ENCODE measurements at regions not wholly inside any gene's neighbourhood (a gene's known extent, or its start where the extent isn't known, plus 50 kb on each side); places are given as distances from the start of the nearest gene placed in this dataset.

DNA sequence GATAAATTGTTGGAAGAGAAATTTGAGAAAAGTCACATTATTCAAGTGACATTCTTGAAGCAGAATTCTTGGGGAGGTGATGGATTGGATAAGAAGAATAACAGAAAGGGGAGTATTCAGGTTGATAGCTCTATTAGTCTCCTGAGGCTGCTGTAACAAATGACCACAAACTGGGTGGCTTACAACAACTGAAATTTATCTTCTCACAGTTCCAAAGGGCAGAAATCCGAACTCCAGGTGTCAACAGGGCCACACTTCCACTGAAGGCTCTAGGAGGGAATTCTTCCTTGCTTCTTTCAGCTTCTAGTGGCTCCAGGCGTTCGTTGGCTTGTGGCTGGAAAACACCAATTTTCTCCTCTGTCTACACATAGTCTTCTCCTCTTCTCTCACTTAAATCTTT lies 99.8 kb downstream of the TES start:
- DNase-seq = no peak

- no peak for DNase-seq
Measured at GRCh38 chr7:116311259-116311658, 100.9 kb downstream of the TES start.

GRCh38 chr7:116311816-116312471 lies 101.6 kb downstream of the TES start:
- DNase-seq = no peak

- DNase-seq = no peak
Measured at GRCh38 chr7:116315293-116315692, 105.0 kb downstream of the TES start.

GRCh38 chr7:116315803-116316202 lies 105.5 kb downstream of the TES start:
- DNase-seq = no peak

- DNase-seq = no peak
Measured at GRCh38 chr7:116316838-116317628, 106.7 kb downstream of the TES start.

DNA sequence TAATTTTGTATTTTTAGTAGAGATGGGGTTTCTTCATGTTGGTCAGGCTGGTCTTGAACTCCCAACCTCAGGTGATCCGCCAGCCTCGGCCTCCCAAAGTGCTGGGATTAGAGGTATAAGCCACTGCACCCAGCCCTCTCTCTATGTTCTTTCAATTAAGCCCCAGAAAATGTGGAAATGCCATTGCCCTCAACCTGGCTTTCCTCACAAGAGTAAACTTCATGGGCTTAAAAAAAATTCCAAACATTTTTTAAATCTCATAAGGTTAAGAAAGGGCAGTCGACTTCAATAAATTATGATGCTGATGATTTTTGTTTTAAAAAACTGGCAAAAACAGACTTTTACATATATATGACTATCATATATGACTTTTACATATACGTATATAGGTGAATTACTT lies 107.6 kb downstream of the TES start:
- no peak for DNase-seq

GRCh38 chr7:116322541-116322940 lies 112.2 kb downstream of the TES start:
- no peak for DNase-seq

DNA sequence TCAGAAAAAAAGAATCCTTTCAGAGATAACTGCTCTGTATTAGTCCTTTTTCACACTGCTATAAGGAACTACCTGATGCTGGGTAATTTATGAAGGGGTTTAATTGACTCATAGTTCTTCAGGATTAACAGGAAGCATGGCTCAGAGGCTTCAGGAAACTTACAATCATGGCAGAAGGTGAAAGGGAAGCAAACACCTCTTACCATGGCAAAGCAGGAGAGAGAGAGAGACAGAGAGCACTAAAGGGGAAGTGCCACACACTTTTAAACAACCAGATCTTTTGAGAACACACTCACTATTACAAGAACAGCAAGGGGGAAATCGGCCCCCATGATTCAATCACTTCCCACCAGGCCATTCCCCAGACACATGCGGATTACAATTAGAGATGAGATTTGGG lies 114.2 kb downstream of the TES start:
- no peak for DNase-seq

- DNase-seq = no peak
Measured at GRCh38 chr7:116325517-116325916, 115.2 kb downstream of the TES start.

GRCh38 chr7:116327135-116327534 lies 116.8 kb downstream of the TES start:
- DNase-seq = no peak

- DNase-seq = no peak
Measured at GRCh38 chr7:116327752-116328151, 117.4 kb downstream of the TES start.

- no peak for DNase-seq
Measured at GRCh38 chr7:116328161-116328560, 117.8 kb downstream of the TES start.

- peak; percentile 33 for DNase-seq
Measured at GRCh38 chr7:116329686-116330503, 119.6 kb downstream of the TES start.

- no peak for DNase-seq
Measured at GRCh38 chr7:116331020-116331419, 120.7 kb downstream of the TES start.

- no peak for DNase-seq
Measured at GRCh38 chr7:116332766-116333165, 122.4 kb downstream of the TES start.

- DNase-seq = no peak
Measured at GRCh38 chr7:116334555-116334954, 124.2 kb downstream of the TES start.

DNA sequence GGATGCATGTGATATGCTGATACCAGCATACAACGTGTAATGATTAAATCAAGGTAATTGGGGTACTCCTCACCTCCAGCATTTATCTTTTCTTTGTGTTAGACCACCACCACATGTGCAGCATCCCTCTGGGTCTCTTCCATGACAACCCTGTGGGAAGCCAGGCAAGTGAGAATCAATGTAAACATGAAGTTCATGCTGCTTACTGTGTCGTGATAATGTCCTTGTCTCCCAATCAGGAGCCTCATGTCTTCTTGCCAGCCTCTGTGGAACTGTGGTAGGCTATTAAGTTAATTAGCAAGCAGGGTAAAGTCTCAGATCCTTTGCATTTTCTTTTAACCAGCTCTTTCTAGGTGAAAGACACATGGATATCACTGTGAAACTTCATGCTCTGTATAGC lies 126.7 kb downstream of the TES start:
- DNase-seq = no peak

DNA sequence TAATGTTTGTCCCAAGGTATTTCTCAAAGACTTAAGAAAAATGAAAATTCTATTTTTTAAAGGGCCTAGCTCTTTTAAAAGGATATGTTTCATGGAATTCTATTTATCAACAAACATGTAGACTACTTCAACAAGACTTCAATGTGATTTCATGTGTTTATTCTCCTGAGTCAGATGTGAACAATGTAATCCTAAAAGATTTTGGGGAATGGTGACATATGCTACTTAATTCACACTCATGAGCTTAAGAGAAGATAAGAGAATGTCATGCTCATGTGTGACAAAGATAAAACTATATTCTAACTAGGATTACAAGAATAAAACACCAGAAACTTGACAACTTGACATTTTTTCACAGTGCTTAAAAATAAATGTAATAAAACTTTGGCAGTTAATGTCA lies 127.5 kb downstream of the TES start:
- no peak for DNase-seq

GRCh38 chr7:116339564-116339963 lies 129.2 kb downstream of the TES start:
- DNase-seq = no peak

- DNase-seq = no peak
Measured at GRCh38 chr7:116340201-116340847, 130.0 kb downstream of the TES start.

DNA sequence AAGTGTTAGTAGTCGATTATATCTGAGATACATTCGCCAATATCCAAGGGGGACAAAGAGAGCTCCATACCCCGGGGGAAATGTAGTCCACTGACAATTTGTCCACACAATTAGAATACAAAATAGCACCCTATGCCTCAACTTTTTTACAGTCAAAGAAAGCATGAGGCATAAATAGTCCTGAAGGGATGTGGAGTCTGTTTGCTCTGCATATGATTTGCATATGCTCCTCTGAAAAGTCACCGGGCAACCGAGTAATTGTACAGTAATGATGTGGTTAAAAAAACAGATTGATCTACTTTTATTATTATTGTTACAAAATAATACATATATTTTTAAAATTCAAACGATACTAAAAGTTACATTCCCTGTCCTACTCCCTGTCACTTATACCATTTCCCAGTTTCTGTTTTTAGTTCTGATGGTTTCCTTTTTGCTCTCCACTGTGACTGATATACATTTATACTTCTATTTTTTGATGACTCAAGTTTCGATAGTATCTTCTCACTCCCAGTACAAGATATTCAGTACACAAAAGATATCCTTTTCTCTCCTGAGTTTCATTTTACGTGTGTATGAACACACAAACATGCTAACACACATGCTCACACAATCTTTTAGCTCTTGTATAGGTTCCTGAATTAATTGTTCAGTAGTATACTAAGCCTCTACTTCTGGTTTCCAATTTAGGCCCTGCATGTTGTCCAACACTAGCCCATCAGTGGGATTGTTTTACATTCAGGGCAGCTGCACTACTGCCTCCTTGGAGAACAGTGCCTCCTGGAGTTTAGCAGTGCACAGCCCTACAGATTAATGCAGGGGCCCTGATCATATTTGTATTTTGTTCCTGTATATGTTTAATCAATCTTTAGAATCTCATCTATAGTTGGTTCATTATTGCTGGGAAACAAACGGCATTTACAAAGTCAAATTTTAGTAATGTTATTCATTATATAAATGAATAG lies 130.9 kb downstream of the TES start:
- no peak for DNase-seq
